ENCODE measurements at regions not wholly inside any gene's neighbourhood (a gene's known extent, or its start where the extent isn't known, plus 50 kb on each side); places are given as distances from the start of the nearest gene placed in this dataset.

- TF ChIP-seq CTCF (optimal IDR thresholded peaks at IDR 0.05 in 1 of 3, IDR thresholded peaks at IDR 0.05 in 1 of 3, conservative IDR thresholded peaks at IDR 0.05 in 1 of 3; ENCODE audit: extremely low read depth in 1 of 3, insufficient read depth in 2 of 3, low read length in 3 of 3), result no peak
- no peak for TF ChIP-seq EZH2 (IDR thresholded peaks at IDR 0.05; ENCODE audit: low read length)
Observed at GRCh38 chr3:84724877-84725276, 233.9 kb upstream of the CADM2 start.
